ENCODE measurements at regions not wholly inside any gene's neighbourhood (a gene's known extent, or its start where the extent isn't known, plus 50 kb on each side); places are given as distances from the start of the nearest gene placed in this dataset.

DNA sequence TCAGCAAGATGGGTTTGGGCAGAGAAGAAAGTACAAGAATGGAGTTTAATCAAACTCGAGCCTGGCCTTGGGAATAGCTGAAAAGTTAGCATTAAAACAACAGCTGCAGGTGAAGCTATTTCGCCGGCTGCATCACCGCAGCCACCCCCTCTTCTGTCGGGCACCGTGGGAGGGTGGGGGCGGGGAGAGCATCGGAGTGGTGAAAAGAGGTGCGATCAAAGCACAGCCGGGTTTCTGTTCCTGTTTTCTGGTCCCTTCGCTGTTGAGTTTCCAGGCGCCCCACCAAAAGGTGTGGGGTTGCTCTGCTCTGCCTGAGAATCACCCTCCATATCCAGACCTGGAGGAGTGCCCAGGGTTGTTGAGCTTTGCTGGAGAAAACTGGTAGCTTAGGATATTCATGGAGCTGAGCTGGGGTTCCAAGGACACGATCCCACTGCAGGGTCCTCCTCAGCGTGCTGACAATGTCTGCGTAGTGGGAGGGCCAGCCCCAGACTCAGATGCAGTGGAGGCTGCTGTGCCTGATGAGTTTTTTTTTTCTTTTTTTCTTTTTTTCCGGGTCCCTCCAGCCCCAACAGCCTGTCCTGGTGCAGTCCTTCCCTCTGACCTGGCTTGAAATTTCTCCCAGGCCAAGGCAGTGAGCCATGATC is 127.5 kb upstream of the C1orf174 start:
- no peak overlapping the region for H3K4me3 ChIP-seq
- DNase-seq, result no peak
- no peaks in the 10 kb centered on the region for H3K9me3 ChIP-seq
- TF ChIP-seq, protein P1, sequence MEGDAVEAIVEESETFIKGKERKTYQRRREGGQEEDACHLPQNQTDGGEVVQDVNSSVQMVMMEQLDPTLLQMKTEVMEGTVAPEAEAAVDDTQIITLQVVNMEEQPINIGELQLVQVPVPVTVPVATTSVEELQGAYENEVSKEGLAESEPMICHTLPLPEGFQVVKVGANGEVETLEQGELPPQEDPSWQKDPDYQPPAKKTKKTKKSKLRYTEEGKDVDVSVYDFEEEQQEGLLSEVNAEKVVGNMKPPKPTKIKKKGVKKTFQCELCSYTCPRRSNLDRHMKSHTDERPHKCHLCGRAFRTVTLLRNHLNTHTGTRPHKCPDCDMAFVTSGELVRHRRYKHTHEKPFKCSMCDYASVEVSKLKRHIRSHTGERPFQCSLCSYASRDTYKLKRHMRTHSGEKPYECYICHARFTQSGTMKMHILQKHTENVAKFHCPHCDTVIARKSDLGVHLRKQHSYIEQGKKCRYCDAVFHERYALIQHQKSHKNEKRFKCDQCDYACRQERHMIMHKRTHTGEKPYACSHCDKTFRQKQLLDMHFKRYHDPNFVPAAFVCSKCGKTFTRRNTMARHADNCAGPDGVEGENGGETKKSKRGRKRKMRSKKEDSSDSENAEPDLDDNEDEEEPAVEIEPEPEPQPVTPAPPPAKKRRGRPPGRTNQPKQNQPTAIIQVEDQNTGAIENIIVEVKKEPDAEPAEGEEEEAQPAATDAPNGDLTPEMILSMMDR (IDR thresholded peaks at IDR 0.05), result no peak
- H3K36me3 ChIP-seq, result no peaks in the 10 kb centered on the region
- H3K4me1 ChIP-seq, result no peaks in the 10 kb centered on the region
- peaks cover 26% of the 10 kb centered on the region for H3K27me3 ChIP-seq (ENCODE audit: low read depth)
- H3K27ac ChIP-seq, result no peak overlapping the region
- intact Hi-C loops (cut with DNase I), result no loop called here
- ATAC-seq, result no peak

DNA sequence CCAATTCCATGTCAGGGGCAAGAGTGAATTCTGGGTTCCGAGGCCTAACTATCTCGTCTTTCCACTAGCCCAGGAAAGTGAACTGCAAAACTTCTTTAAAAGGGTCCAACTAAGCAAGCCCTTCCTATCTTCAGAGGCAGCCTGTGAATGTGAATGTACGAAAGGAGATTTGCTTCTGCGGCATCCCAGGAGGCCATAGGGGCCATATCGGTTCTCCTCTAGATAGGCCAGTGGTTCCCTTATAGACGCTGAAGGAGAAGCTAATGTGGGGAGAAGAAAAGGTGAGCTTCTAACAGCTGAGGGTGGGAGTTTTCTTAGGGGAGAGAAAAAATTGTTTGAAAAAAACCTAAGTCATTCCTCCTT is 128.0 kb upstream of the C1orf174 start:
- TF ChIP-seq, protein P1 (IDR thresholded peaks at IDR 0.05), result no peak
- H3K4me3 ChIP-seq, result no peak overlapping the region
- no peak for DNase-seq
- ATAC-seq, result no peak
- no peak overlapping the region for H3K27ac ChIP-seq
- peaks cover 31% of the 10 kb centered on the region for H3K27me3 ChIP-seq (ENCODE audit: low read depth)
- no peaks in the 10 kb centered on the region for H3K4me1 ChIP-seq
- intact Hi-C loops (cut with DNase I), result no loop called here
- H3K36me3 ChIP-seq, result no peaks in the 10 kb centered on the region
- H3K9me3 ChIP-seq, result no peaks in the 10 kb centered on the region

DNA sequence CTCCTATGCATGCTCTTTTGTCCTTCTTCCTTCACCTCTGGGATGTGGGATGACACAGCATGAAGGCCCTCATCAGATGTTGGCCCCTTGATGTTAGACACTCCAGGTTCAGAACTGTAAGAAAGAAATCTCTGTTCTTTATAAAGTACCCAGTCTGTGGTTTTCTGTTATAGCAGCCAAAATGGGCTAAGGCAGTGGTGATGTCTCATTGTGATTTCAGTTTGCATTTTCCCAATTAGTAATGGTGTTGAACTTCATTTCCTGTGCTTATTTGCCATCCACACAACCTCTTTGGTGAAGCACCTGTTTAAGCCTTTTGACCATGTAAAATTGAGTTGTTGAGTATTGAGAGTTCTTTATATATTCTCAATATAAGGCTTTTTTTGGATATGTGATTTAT is 129.3 kb upstream of the C1orf174 start:
- no peaks in the 10 kb centered on the region for H3K4me1 ChIP-seq
- H3K36me3 ChIP-seq, result no peaks in the 10 kb centered on the region
- H3K4me3 ChIP-seq, result no peak overlapping the region
- H3K9me3 ChIP-seq, result no peaks in the 10 kb centered on the region
- peaks cover 36% of the 10 kb centered on the region for H3K27me3 ChIP-seq (ENCODE audit: low read depth)
- intact Hi-C loops (cut with DNase I), result no loop called here
- ATAC-seq (no peak), DNase-seq (no peak)
- TF ChIP-seq, protein P1 (IDR thresholded peaks at IDR 0.05), result no peak
- no peak overlapping the region for H3K27ac ChIP-seq

DNA sequence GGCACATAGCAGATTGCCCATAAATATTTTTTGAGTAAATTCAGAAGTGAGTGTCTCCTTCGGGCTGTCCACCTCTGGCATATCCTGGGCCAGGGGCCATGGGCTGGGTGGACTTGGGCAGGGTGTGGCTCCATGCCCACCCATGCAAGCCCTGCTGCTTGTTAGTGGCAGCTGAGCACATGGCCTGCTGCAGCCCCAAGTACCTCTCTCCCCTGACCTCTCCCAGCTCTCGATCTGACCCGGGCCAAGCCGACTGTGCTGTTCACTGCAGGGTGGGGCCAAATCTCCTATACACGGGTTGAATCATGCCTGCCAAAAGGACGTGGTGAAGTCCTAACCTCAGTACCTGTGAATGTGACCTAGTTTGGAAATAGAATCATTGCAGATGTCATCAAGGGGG is 132.5 kb upstream of the C1orf174 start:
- H3K4me3 ChIP-seq, result no peak overlapping the region
- DNase-seq, result no peak

DNA sequence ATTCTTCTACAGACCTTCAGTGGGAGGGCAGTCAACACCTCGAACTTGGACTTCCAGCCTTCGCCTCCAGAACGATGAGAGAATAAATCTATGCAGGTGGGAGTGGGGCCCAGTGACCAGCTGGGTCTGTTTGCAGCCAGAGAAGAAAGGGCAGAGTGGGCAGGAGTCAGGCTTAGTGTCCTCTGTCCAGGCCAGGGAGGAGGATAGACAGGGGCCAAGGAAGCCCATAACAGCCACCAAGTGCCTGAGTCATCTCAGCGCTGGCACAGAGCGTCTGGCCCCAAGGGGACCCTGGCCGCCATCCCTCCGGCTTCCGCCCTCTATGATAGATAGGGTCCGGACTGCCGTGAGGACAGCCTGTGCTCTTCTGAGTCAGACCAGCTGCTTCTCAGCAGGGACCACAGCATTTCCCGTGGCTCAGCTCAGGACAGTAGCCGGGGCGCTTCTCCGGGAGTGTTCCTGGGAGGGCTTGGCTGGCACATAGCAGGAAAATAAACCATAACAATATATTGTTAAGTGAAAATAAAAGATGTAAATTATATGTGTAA is 133.1 kb upstream of the C1orf174 start:
- no peak for DNase-seq

More for the DNA sequence above, 132.5 kb upstream of the C1orf174 start:
- Histone ChIP-seq H3K9me3 (no peaks in the 10 kb centered on the region), H3K27me3 (ENCODE audit: low read depth) (peaks cover 26% of the 10 kb centered on the region), H3K4me1 (no peaks in the 10 kb centered on the region), H3K36me3 (no peaks in the 10 kb centered on the region), H3K27ac (no peak overlapping the region)
- no peak for ATAC-seq
- intact Hi-C loops (cut with DNase I), result no loop called here
- TF ChIP-seq, protein P1 (IDR thresholded peaks at IDR 0.05), result no peak

More for the DNA sequence above, 133.1 kb upstream of the C1orf174 start:
- no peaks in the 10 kb centered on the region for H3K36me3 ChIP-seq
- no peak overlapping the region for H3K4me3 ChIP-seq
- no peaks in the 10 kb centered on the region for H3K4me1 ChIP-seq
- H3K27ac ChIP-seq, result no peak overlapping the region
- intact Hi-C loops (cut with DNase I), result no loop called here
- TF ChIP-seq, protein P1 (IDR thresholded peaks at IDR 0.05), result no peak
- ATAC-seq, result no peak
- H3K27me3 ChIP-seq (ENCODE audit: low read depth), result peaks cover 25% of the 10 kb centered on the region
- H3K9me3 ChIP-seq, result no peaks in the 10 kb centered on the region

All from lower lobe of right lung (tissue), 2 donors.